ENCODE measurements at regions not wholly inside any gene's neighbourhood (a gene's known extent, or its start where the extent isn't known, plus 50 kb on each side); places are given as distances from the start of the nearest gene placed in this dataset.

- in situ Hi-C loops (cut with MboI) = no loop called here
- Histone ChIP-seq H3K27me3 (replicated peaks; ENCODE audit: insufficient read depth) (no peaks in the 10 kb centered on the region), H3K4me2 (ENCODE audit: unreplicated experiment) (peak overlapping the region; percentile 33), H3K9ac (peak overlapping the region; percentile 35), H3K27ac (peak overlapping the region; percentile 68), H3F3A (ENCODE audit: insufficient read depth) (peaks cover 18% of the 10 kb centered on the region), H3K79me2 (ENCODE audit: insufficient read depth) (no peaks in the 10 kb centered on the region), H3K4me3 (no peak overlapping the region), H3K36me3 (ENCODE audit: low read depth) (no peaks in the 10 kb centered on the region), H2AFZ (peak overlapping the region; percentile 64), H3K9me2 (ENCODE audit: insufficient read depth) (no peaks in the 10 kb centered on the region), H4K20me1 (ENCODE audit: insufficient read depth) (no peaks in the 10 kb centered on the region), H3K4me1 (ENCODE audit: insufficient read depth) (peaks cover 17% of the 10 kb centered on the region), H3K9me3 (ENCODE audit: low read depth) (no peaks in the 10 kb centered on the region)
- no peak for TF ChIP-seq EZH2 (IDR thresholded peaks at IDR 0.05; ENCODE audit: insufficient read depth, poor library complexity, severe bottlenecking)
- TF ChIP-seq EZH2phosphoT487 (IDR thresholded peaks at IDR 0.05; ENCODE audit: insufficient read depth, low read depth) = no peak
- peak; percentile 21 for DNase-seq
- WGBS, 2 experiments (ENCODE audit: low coverage in 1 of 2, low lambda C conversion rate in 2 of 2, missing lambda C conversion rate in 2 of 2) = 35% methylated on average over 4 of the region's 4 CpGs
Observed at GRCh38 chr1:56256153-56257000, 323.0 kb downstream of the PLPP3 start.

- WGBS, 2 experiments (ENCODE audit: low coverage in 1 of 2, low lambda C conversion rate in 2 of 2, missing lambda C conversion rate in 2 of 2) = 18 to 23% methylated on average over 5 of the region's 5 CpGs
- Histone ChIP-seq H2AFZ (peak overlapping the region; percentile 64), H3K4me1 (ENCODE audit: insufficient read depth) (peaks cover 17% of the 10 kb centered on the region)
Observed at GRCh38 chr1:56255516-56256152, 323.7 kb downstream of the PLPP3 start.

GRCh38 chr1:56254130-56254529, 325.2 kb downstream of the PLPP3 start:
- no peaks in the 10 kb centered on the region for H3K79me2 ChIP-seq (ENCODE audit: insufficient read depth)
- no peak overlapping the region for H2AFZ ChIP-seq
- no peaks in the 10 kb centered on the region for H3K9me2 ChIP-seq (ENCODE audit: insufficient read depth)
- no peaks in the 10 kb centered on the region for H3K27me3 ChIP-seq (replicated peaks; ENCODE audit: insufficient read depth)
- peaks cover 18% of the 10 kb centered on the region for H3F3A ChIP-seq (ENCODE audit: insufficient read depth)
- H3K9me3 ChIP-seq (ENCODE audit: low read depth) = no peaks in the 10 kb centered on the region
- WGBS, 2 experiments (ENCODE audit: low coverage in 1 of 2, low lambda C conversion rate in 2 of 2, missing lambda C conversion rate in 2 of 2) = 83 to 96% methylated on average over 2 of the region's 2 CpGs
- DNase-seq = no peak
- no peak overlapping the region for H3K4me3 ChIP-seq
- H3K4me1 ChIP-seq (ENCODE audit: insufficient read depth) = peaks cover 17% of the 10 kb centered on the region
- H3K9ac ChIP-seq = no peak overlapping the region
- H3K27ac ChIP-seq = no peak overlapping the region
- TF ChIP-seq EZH2 (IDR thresholded peaks at IDR 0.05; ENCODE audit: insufficient read depth, poor library complexity, severe bottlenecking) = no peak
- no peak for TF ChIP-seq EZH2phosphoT487 (IDR thresholded peaks at IDR 0.05; ENCODE audit: insufficient read depth, low read depth)
- no peaks in the 10 kb centered on the region for H4K20me1 ChIP-seq (ENCODE audit: insufficient read depth)
- H3K4me2 ChIP-seq (ENCODE audit: unreplicated experiment) = no peak overlapping the region
- H3K36me3 ChIP-seq (ENCODE audit: low read depth) = no peaks in the 10 kb centered on the region
- in situ Hi-C loops (cut with MboI) = no loop called here

More at GRCh38 chr1:56255516-56256152, 323.7 kb downstream of the PLPP3 start:
- in situ Hi-C loops (cut with MboI) = no loop called here
- Histone ChIP-seq H3K27ac (peak overlapping the region; percentile 68), H3F3A (ENCODE audit: insufficient read depth) (peaks cover 18% of the 10 kb centered on the region), H3K27me3 (replicated peaks; ENCODE audit: insufficient read depth) (no peaks in the 10 kb centered on the region), H3K79me2 (ENCODE audit: insufficient read depth) (no peaks in the 10 kb centered on the region), H3K9ac (peak overlapping the region; percentile 35), H3K9me2 (ENCODE audit: insufficient read depth) (no peaks in the 10 kb centered on the region), H3K36me3 (ENCODE audit: low read depth) (no peaks in the 10 kb centered on the region), H3K4me3 (0 out of 2 replicates have a peak overlapping the region, but pooled peaks have one; percentile 3), H4K20me1 (ENCODE audit: insufficient read depth) (no peaks in the 10 kb centered on the region), H3K4me2 (ENCODE audit: unreplicated experiment) (peak overlapping the region; percentile 33), H3K9me3 (ENCODE audit: low read depth) (no peaks in the 10 kb centered on the region)
- DNase-seq = peak; percentile 84
- no peak for TF ChIP-seq EZH2phosphoT487 (IDR thresholded peaks at IDR 0.05; ENCODE audit: insufficient read depth, low read depth)
- no peak for TF ChIP-seq EZH2 (IDR thresholded peaks at IDR 0.05; ENCODE audit: insufficient read depth, poor library complexity, severe bottlenecking)

GRCh38 chr1:56250809-56251208, 328.6 kb downstream of the PLPP3 start:
- Histone ChIP-seq H3K36me3 (ENCODE audit: low read depth) (no peaks in the 10 kb centered on the region), H3K79me2 (ENCODE audit: insufficient read depth) (no peaks in the 10 kb centered on the region), H3K9ac (no peak overlapping the region), H3K4me3 (no peak overlapping the region), H3K4me2 (ENCODE audit: unreplicated experiment) (no peak overlapping the region), H2AFZ (no peak overlapping the region), H4K20me1 (ENCODE audit: insufficient read depth) (no peaks in the 10 kb centered on the region), H3K27ac (no peak overlapping the region), H3F3A (ENCODE audit: insufficient read depth) (peaks cover 7% of the 10 kb centered on the region; the same call in 1 of the 2 replicates), H3K4me1 (ENCODE audit: insufficient read depth) (peaks cover 7% of the 10 kb centered on the region), H3K27me3 (replicated peaks; ENCODE audit: insufficient read depth) (no peaks in the 10 kb centered on the region), H3K9me3 (ENCODE audit: low read depth) (no peaks in the 10 kb centered on the region), H3K9me2 (ENCODE audit: insufficient read depth) (no peaks in the 10 kb centered on the region)
- in situ Hi-C loops (cut with MboI) = no loop called here
- no peak for DNase-seq
- WGBS, 2 experiments (ENCODE audit: low coverage in 1 of 2, low lambda C conversion rate in 2 of 2, missing lambda C conversion rate in 2 of 2) = 47 to 56% methylated on average over 1 of the region's 1 CpG
- TF ChIP-seq EZH2phosphoT487 (IDR thresholded peaks at IDR 0.05; ENCODE audit: insufficient read depth, low read depth) (no peak), EZH2 (IDR thresholded peaks at IDR 0.05; ENCODE audit: insufficient read depth, poor library complexity, severe bottlenecking) (no peak)
